ENCODE measurements at regions not wholly inside any gene's neighbourhood (a gene's known extent, or its start where the extent isn't known, plus 50 kb on each side); places are given as distances from the start of the nearest gene placed in this dataset.

DNA sequence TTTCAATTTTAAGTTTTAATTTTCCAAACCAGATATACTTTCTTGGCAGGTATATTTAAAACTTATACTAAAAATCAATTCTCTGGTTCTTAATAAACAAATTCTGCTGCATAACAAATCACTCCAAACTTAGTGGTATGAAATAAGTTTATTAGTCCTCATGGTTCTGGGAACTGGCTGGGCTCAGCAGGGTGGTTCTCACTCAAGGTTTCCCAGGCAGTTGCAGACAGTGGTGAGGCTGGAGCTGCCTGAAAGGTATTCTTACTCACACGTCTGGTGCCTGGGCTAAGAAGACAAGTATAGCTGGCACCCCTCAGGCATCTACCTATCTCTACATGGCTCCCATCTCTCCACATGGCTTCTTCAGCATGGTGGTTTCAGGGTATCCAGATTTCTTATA is 308.2 kb upstream of the CCDC196 start:
- TF ChIP-seq, protein P1, sequence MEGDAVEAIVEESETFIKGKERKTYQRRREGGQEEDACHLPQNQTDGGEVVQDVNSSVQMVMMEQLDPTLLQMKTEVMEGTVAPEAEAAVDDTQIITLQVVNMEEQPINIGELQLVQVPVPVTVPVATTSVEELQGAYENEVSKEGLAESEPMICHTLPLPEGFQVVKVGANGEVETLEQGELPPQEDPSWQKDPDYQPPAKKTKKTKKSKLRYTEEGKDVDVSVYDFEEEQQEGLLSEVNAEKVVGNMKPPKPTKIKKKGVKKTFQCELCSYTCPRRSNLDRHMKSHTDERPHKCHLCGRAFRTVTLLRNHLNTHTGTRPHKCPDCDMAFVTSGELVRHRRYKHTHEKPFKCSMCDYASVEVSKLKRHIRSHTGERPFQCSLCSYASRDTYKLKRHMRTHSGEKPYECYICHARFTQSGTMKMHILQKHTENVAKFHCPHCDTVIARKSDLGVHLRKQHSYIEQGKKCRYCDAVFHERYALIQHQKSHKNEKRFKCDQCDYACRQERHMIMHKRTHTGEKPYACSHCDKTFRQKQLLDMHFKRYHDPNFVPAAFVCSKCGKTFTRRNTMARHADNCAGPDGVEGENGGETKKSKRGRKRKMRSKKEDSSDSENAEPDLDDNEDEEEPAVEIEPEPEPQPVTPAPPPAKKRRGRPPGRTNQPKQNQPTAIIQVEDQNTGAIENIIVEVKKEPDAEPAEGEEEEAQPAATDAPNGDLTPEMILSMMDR (IDR thresholded peaks at IDR 0.05): no peak
- no peak for TF ChIP-seq POLR2A (IDR thresholded peaks at IDR 0.05)

Measured in thyroid gland (tissue), 4 donors.